ENCODE measurements at regions not wholly inside any gene's neighbourhood (a gene's known extent, or its start where the extent isn't known, plus 50 kb on each side); places are given as distances from the start of the nearest gene placed in this dataset.

DNA sequence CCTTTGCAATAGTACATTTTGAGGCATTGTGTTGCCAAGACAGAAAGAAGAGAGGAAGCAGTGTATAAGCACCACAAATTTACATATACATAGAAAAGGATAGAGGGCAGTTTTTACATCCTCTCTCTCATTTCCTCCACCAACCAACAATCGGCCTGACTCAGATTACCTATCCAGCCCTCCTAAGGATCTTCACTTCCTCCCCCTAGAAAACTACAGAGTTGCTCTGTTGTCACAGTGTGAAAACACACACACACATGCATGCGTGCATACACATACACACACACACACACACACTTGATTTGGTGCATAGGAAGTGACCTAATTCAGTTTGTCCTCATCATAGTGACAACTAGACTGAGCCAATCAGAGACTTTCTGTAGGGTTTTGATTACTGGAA lies 98.8 kb upstream of the SPRY1 start:
- TF ChIP-seq, protein P1, sequence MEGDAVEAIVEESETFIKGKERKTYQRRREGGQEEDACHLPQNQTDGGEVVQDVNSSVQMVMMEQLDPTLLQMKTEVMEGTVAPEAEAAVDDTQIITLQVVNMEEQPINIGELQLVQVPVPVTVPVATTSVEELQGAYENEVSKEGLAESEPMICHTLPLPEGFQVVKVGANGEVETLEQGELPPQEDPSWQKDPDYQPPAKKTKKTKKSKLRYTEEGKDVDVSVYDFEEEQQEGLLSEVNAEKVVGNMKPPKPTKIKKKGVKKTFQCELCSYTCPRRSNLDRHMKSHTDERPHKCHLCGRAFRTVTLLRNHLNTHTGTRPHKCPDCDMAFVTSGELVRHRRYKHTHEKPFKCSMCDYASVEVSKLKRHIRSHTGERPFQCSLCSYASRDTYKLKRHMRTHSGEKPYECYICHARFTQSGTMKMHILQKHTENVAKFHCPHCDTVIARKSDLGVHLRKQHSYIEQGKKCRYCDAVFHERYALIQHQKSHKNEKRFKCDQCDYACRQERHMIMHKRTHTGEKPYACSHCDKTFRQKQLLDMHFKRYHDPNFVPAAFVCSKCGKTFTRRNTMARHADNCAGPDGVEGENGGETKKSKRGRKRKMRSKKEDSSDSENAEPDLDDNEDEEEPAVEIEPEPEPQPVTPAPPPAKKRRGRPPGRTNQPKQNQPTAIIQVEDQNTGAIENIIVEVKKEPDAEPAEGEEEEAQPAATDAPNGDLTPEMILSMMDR (IDR thresholded peaks at IDR 0.05) = no peak
- no peak for TF ChIP-seq POLR2A (IDR thresholded peaks at IDR 0.05)
- no peak for TF ChIP-seq POLR2AphosphoS5 (IDR thresholded peaks at IDR 0.05)
- TF ChIP-seq EP300 (IDR thresholded peaks at IDR 0.05) = no peak
